C4-2B (cell line): ENCODE measurements at regions not wholly inside any gene's neighbourhood (a gene's known extent, or its start where the extent isn't known, plus 50 kb on each side); places are given as distances from the start of the nearest gene placed in this dataset.
"Not testable (repeated sequence)": the region's sequence is repeated elsewhere in the genome, so short reads cannot be mapped to it uniquely, and the experiment has no call there.

ENCODE experiments used
- H3K27ac ChIP-seq: fragments of 450-650 bp; 2 replicates; pipeline ENCODE4 v1.5.1; 2017
- ZFX ChIP-seq: fragments of 450-650 bp; IDR thresholded peaks from 2 replicates; pipeline ENCODE4 v1.6.1; 2017
- TF ChIP-seq, protein P1 (sequence below): fragments of 450-650 bp; conservative IDR thresholded peaks from 2 replicates; pipeline ENCODE4 v1.5.1; 2017; ENCODE audit warnings: mild to moderate bottlenecking

DNA sequence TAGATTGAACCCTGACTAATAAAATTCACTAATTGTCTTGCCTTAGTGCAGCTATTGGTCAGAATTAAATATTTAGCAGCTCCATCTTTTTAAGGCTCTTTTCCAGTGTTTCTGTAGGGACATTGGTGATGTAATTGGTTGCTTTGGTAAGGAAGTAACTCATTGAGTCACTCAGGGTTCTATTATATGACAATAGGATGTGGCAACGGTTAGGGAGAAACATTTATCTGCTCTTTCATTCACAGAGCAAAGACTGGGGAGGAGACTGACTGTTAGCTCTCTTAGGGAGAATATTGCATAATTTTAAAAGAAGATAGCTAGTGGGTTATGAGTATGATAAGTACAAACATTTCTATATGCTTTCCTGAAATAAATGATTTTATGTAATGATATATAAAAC is 616.5 kb downstream of the TRHDE start:
- H3K27ac ChIP-seq = no peak overlapping the region
- TF ChIP-seq, protein P1, sequence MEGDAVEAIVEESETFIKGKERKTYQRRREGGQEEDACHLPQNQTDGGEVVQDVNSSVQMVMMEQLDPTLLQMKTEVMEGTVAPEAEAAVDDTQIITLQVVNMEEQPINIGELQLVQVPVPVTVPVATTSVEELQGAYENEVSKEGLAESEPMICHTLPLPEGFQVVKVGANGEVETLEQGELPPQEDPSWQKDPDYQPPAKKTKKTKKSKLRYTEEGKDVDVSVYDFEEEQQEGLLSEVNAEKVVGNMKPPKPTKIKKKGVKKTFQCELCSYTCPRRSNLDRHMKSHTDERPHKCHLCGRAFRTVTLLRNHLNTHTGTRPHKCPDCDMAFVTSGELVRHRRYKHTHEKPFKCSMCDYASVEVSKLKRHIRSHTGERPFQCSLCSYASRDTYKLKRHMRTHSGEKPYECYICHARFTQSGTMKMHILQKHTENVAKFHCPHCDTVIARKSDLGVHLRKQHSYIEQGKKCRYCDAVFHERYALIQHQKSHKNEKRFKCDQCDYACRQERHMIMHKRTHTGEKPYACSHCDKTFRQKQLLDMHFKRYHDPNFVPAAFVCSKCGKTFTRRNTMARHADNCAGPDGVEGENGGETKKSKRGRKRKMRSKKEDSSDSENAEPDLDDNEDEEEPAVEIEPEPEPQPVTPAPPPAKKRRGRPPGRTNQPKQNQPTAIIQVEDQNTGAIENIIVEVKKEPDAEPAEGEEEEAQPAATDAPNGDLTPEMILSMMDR = no peak
- no peak for TF ChIP-seq ZFX

DNA sequence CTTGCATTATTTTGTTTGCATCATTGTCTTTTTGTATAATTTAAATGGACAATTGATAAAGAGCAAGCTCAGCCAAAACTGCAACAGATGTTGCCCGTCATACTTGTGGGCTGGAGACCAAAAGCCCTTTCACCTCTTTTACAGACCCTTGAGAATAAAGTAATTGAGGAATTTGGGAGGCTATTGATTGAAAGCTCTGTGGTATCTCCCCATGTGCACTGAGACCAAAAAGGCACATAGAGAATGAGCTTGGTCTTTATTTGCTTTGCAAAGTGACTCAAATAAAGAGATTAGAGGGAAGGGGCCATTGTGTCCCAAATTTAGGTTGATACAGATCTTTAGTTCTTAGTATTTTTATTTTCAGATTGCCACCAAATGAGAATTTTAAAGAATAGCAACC is 617.6 kb downstream of the TRHDE start:
- TF ChIP-seq, protein P1 = no peak
- no peak for TF ChIP-seq ZFX
- no peak overlapping the region for H3K27ac ChIP-seq

DNA sequence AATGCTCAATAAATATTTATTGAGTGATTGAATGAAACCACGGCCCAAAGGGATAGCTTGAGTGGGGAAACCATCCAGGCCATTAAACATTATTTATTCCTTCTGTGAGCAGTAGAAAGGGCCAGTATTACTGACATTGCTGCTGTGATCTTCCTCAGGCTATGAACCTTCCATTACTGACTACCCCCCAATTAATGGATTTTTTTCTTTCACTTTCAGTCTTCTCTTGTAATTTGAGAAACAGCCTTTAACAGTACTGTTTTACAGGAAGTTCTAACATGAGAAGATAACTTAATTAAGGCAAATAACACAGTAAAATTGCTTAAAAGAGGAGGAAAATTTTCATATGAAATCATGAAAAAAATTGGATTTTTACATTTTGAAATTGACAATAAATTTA is 629.5 kb downstream of the TRHDE start:
- TF ChIP-seq, protein P1 = no peak
- no peak for TF ChIP-seq ZFX
- H3K27ac ChIP-seq = no peak overlapping the region

DNA sequence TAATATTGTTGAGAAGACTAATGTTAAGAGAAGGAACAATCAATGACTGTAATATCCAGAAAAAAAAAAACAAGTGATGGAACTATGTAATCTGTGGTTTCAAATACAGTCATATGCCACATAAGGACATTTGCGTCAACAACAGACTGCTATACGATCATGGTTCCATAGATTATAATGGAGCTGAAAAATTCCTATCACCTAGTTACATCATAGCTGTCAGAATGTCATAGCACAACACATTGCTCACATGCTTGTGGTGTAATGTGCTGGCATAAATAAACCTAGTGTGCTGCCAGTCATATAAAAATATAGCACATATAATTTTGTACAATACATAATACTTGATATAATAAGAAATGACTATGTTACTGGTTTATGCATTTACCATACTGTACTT is 653.5 kb downstream of the TRHDE start:
- H3K27ac ChIP-seq = no peak overlapping the region
- TF ChIP-seq ZFX = no peak
- TF ChIP-seq, protein P1 = no peak

DNA sequence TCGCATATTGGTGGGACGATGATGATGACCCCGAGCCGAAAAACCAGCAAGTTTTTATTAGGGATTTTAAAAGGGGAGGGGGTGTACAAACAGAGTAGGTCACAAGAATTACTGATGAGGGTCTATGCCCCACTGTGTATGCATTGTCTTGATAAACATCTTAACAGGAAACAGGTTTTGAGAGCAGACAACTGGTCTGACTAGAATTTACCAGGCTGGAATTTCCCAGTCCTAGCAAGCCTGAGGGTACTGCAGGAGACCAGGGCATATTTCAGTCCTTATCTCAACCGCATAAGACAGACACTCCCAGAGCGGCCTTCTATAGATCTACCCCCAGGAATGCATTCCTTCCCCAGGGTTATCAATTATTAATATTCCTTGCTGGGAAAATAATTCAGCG is 659.7 kb downstream of the TRHDE start:
- not testable (repeated sequence) for H3K27ac ChIP-seq

DNA sequence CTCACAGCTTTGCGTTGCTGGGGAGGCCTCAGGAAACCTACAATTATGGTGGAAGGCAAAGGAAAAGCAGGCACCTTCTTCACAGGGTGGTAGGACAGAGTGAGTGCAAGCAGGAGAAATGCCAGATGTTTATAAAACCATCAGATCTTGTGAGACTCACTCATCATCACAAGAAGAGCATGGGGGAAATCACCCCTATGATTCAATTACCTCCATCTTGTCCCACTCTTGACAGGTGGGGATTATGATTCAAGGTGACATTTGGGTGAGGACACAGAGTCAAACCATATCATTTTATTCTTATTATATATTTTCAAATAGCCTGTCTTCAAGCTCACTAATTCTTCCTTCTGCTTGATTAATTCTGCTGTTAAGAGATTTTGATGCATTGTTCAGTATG is 665.3 kb downstream of the TRHDE start:
- TF ChIP-seq, protein P1 = no peak
- no peak overlapping the region for H3K27ac ChIP-seq

DNA sequence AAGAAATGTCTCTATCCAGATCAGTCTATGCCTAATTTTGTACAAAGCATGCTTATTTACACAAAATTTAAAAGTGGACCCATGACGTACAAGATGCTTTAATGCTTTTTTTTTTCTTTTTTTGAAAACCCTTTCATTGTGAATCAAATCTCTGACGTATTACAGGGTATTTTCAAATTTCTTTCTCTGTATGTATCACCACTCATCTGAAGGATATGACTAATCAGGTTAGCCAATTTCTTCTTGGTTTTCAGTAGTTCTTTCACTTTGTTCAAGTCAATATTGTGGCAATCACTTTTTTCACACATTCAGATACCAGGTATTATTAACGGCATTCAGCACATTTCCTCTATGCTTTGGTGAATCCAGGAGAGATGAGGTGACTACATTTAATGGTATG is 685.3 kb downstream of the TRHDE start:
- no peak for TF ChIP-seq ZFX
- TF ChIP-seq, protein P1 = no peak
- no peak overlapping the region for H3K27ac ChIP-seq

DNA sequence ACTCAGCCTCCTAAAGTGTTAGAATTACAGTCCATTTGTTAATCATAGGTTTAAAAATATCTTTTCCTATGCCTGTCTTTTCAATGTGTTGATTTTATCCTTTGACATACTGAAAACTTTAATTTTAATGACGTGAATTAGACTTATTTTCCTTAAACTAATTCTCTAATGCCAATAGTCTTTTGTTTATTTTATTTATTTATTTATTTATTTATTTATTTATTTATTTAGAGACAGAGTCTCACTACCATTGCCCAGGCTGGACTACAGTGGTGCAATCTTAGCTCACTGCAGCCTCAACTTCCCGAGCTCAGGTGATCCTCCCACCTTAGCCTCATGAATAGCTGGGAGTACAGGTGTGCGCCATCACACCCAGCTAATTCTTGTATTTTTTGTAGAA is 694.5 kb downstream of the TRHDE start:
- TF ChIP-seq ZFX = no peak
- TF ChIP-seq, protein P1 = no peak
- H3K27ac ChIP-seq = no peak overlapping the region
